ENCODE measurements at regions not wholly inside any gene's neighbourhood (a gene's known extent, or its start where the extent isn't known, plus 50 kb on each side); places are given as distances from the start of the nearest gene placed in this dataset.

GRCh38 chr1:238558156-238558555, 667.4 kb upstream of the ZP4 start:
- no peak overlapping the region for H3K18ac ChIP-seq (ENCODE audit: insufficient read length, low read depth, low read length)
- no peak for DNase-seq
- H3K27me3 ChIP-seq (ENCODE audit: insufficient read depth, low read length) = no peaks in the 10 kb centered on the region
- Mint-ChIP-seq H3K9me3 (no peaks in the 10 kb centered on the region), H3K27ac (no peak overlapping the region), H3K27me3 (ENCODE audit: low read depth) (no peaks in the 10 kb centered on the region), H3K4me3 (no peak overlapping the region), H3K36me3 (ENCODE audit: insufficient read depth in 1 of 3, low read depth in 3 of 3) (no peaks in the 10 kb centered on the region; a peak in 1 of 7 replicates), H3K4me1 (no peaks in the 10 kb centered on the region)
- no peaks in the 10 kb centered on the region for H3K79me1 ChIP-seq (ENCODE audit: insufficient read depth, low read depth, low read length, poor library complexity, severe bottlenecking)
- H3K14ac ChIP-seq (ENCODE audit: insufficient read depth, low read length) = no peak overlapping the region
- no peaks in the 10 kb centered on the region for H3K9me3 ChIP-seq (ENCODE audit: control insufficient read depth, low read depth, low read length)
- H3K23me2 ChIP-seq (ENCODE audit: insufficient read length, low read depth, low read length, poor library complexity, severe bottlenecking) = no peaks in the 10 kb centered on the region
- no peak overlapping the region for H4K91ac ChIP-seq (ENCODE audit: insufficient read length, low read depth, low read length)
- no peak overlapping the region for H3K23ac ChIP-seq (ENCODE audit: insufficient read length, low read depth, low read length)
- WGBS (ENCODE audit: extremely low coverage, insufficient read length, low lambda C conversion rate) = no CpG with 5 or more reads among the region's 4 CpGs
- H3T11ph ChIP-seq (ENCODE audit: low read length) = no peak overlapping the region
- no peak overlapping the region for H2BK120ac ChIP-seq (ENCODE audit: low read depth, low read length, poor library complexity, severe bottlenecking)
- no peak overlapping the region for H3K9ac ChIP-seq (ENCODE audit: extremely low read depth, insufficient read length, low read length)
- no peak overlapping the region for H2AFZ ChIP-seq (ENCODE audit: low read length)
- no peak overlapping the region for H3K27ac ChIP-seq (ENCODE audit: insufficient read length, low read depth, low read length)
- no peak overlapping the region for H2AK5ac ChIP-seq (ENCODE audit: insufficient read length, low read length)
- no peak overlapping the region for H4K8ac ChIP-seq (replicated peaks; ENCODE audit: insufficient read length, low read depth, low read length)
- no peak overlapping the region for H2BK15ac ChIP-seq (ENCODE audit: low read depth, low read length)
- no peaks in the 10 kb centered on the region for H3K79me2 ChIP-seq (ENCODE audit: insufficient read depth, low read length)
- no peak overlapping the region for H4K5ac ChIP-seq (ENCODE audit: insufficient read length, low read depth, low read length)
- no peak for TF ChIP-seq CTCF (conservative IDR thresholded peaks at IDR 0.05)
- H3K4me2 ChIP-seq (ENCODE audit: insufficient read depth, insufficient read length, low read length) = no peak overlapping the region
- no peak overlapping the region for H2BK20ac ChIP-seq (ENCODE audit: low read depth, low read length, poor library complexity, severe bottlenecking)
- H2BK12ac ChIP-seq (ENCODE audit: insufficient read length, low read depth, low read length) = no peak overlapping the region
- no peaks in the 10 kb centered on the region for H3K4me1 ChIP-seq (ENCODE audit: insufficient read depth, low read length)
- no peak overlapping the region for H3K56ac ChIP-seq (ENCODE audit: insufficient read length, low read depth, low read length)
- no peak overlapping the region for H2BK5ac ChIP-seq (ENCODE audit: insufficient read length, low read length)
- H3K4ac ChIP-seq (ENCODE audit: low read depth, low read length) = no peak overlapping the region
- no peaks in the 10 kb centered on the region for H4K20me1 ChIP-seq (ENCODE audit: control insufficient read depth, insufficient read depth, insufficient read length)
